Stimulated activated naive CD4-positive, alpha-beta T cell treated with Interleukin-2 at 50 U/mL for 16 hours (primary cell): ENCODE measurements at regions not wholly inside any gene's neighbourhood (a gene's known extent, or its start where the extent isn't known, plus 50 kb on each side); places are given as distances from the start of the nearest gene placed in this dataset.
"Not testable (repeated sequence)": the region's sequence is repeated elsewhere in the genome, so short reads cannot be mapped to it uniquely, and the experiment has no call there.

Experiments
- DNase-seq: peaks from one replicate; lab custom pipeline; 2025; lab: John Stamatoyannopoulos, UW

DNA sequence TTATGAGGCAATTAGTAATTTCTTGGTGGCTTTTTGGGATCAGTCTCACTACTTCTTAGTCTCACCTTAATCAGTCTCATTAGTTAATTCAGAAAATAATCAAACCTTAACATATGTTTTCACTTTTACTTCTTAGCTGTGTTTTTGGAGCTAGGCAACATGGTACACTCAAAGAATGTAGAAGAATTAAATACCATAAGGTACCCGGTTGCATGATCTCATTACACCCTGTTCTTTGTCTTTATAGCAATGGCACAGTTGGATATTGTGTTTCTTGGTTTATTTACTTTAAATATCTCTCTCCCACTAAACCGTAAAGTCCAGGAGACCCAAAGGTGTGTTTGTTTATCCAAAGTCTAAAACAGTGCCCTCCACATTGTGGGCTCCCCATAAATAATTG, 132.3 kb downstream of the TNFSF18 start:
- no peak for DNase-seq

DNA sequence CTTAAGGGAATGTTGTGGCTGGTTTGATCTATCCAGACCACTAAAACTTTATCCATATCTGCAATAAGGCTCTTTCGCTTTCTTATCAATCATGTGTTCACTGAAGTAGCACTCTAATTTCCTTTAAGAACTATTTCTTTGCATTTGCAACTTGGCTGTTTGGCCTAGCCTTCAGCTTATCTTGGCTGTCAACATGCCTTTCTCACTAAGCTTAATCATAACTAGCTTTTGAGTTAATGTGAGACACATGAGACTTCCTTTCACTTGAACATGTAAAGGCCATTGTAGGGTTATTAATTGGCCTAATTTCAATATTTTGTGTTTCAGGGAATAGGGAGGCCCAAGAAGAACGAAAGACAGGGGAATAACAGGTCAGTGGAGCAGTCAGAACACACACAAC, 124.7 kb downstream of the TNFSF18 start:
- DNase-seq = no peak

DNA sequence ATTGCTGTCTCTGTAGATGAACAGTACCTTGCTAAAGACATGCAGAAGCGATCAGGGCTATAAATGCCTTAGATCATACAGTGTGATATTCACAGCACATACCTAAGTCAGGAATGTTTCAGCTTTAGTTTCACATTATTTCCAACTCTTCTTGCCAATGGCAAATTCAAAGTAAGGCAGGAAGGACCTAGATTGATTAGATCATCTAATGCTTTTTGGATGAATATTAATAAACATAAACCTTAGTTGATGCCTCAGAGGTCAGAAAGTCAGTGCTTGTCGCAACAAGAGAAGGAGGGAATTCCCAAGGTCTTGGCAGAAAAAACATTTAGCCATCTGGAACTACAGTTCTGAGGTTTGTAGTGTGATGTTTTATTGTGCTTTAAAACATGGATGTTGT, 122.3 kb downstream of the TNFSF18 start:
- DNase-seq = no peak

DNA sequence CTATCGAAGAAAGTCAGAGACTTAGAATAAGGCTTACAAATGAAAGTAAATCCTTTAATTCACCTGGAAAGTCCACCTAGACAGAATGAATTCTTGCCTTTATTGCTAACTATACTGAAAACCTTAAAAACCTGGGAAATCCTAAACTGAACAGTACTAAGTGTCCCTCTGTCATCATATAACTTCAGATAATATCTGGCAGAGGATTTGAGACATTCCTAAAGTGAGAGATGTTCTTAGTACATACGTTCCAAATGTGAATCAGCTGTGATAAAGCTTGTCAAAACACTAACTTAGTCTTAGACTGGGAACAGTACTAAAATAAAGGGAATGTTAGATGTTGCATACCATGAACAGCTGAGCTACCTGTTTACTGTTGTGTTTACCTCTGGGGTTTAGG, 121.7 kb downstream of the TNFSF18 start:
- DNase-seq = no peak

DNA sequence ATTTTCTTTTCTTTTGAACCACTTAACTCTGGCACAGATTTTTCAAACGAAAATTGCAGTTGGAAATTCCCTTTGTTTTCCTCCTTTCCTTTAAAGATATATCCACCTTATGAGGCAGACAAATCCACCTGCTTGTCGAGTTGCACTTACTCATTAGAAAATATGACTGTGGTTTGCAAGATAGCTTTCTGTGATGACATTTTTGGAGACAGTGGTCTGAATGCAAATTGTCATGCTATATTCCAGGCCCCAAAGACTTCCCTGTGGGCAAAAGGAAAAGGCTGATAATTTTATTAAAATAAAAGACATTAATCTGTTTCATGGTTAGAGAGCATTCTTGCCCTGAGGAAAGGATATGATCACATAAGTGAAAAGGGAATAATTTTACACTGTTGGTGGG, 120.6 kb downstream of the TNFSF18 start:
- no peak for DNase-seq

DNA sequence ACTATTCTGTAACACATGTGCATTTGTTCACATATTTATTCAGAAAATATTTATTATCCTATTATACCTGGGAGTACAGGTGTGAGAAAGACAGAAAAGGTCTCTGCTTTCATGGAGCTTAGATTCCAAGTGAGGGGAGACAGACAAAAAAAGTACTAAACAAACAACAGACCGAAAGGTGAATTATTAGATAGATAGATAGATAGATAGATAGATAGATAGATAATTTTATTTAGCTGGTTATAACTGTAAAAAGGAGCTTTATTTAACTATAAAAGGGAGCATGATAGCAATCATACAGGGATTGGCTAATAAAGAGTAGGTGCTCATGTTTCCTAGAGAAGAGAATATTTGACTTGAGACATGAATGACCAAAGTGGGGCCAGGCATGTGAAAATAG, 119.4 kb downstream of the TNFSF18 start:
- no peak for DNase-seq

DNA sequence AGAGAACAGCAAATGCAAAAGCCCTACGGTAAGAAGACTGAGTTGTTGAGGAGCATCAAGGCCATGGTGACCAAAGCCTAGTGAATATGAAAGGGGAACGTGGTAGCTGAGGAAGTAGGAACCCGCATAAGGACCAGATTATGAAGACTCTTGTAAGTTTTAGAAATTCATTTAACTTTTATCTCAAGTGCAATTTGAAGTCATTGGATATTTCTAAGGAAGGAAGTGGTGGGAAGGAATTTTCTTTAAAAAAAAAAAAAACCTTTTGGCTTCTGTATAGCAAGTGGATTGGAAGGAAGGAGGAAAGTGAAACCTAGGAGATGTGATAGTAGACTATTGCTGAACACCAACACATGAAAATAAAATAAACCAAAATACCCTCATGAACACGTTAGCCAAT, 119.0 kb downstream of the TNFSF18 start:
- no peak for DNase-seq

DNA sequence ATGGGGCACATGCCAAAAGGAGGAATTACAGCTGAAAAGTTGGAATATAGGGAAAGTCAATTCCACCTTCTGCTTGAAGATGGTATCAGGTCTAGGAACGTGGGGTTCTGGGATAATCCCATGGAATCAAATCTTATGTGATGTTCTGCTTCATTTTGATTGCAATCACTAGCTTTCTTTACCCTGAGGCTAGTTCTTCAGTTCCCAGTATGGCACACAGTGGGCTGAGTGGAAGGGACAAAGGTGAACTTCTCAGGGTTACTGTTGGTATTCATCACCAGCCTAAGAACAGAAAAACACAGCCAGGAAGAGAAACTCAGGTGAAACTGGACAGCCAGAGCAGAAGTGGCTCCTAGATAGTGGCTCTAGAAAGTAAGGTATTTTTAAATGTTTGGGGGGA, 117.8 kb downstream of the TNFSF18 start:
- no peak for DNase-seq

DNA sequence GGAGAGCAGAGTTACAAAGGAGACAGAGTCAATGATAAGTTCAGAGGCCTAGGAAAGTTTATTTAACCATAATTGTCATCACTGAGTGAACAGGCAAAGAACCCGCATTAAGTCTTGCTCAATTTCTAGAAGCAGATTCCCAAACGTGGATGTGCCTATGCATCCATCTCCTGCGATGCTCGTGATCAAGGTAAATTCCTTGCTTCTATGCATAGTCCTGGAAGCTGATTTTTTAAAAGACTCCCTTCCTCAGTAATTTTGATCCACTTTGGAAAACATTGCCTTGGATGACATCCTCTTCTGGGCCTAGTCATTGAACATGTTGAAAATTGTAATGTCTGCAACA, 116.4 kb downstream of the TNFSF18 start:
- DNase-seq = no peak

DNA sequence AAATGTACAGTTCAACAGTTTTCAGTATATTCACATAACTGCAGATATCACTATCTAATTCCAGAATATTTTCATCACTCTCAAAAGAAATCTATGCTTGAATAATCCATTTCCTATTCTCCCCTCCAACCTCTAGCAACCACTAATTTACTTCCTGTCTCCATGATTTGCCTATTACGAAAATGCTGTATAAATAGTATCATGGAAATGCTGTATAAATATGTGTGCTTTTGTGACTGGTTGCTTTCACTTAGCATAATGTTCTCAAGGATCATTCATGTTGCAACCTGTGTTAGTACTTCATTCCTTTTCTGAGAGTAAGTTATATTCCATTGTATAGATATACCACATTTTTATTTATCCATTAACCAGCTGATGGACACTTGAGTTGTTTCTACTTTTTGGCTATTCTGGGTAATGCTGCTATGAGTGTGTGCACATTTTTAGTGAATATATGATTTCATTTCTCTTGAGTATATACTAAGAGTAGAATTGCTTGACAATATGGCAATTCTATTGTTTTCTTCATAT, 115.6 kb downstream of the TNFSF18 start:
- DNase-seq = no peak

DNA sequence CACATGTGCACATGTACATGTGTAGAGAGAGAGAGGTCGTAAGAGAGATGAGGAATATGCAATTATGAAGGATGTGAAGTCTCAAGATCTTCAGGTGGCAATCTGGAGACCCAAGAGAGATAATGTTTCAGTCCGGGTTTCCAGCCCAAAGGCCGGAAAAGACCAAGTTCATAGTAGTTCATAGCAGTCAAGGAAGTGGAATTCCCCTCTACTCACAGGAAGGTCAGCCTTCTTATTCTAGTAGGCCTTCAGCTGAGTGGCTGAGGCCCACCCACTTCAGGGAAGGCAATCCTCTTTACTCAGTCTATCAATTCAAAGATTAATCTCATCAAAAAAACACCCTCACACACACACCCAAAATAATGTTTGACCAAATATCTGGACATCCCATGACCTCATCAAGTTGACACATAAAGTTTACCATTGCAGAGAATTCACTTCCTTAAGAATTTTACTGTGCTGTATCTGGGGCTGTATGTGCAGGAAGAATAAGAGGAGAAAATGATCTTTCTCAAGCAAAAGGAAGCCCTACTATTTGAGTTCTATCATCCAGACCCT, 114.6 kb downstream of the TNFSF18 start:
- no peak for DNase-seq

DNA sequence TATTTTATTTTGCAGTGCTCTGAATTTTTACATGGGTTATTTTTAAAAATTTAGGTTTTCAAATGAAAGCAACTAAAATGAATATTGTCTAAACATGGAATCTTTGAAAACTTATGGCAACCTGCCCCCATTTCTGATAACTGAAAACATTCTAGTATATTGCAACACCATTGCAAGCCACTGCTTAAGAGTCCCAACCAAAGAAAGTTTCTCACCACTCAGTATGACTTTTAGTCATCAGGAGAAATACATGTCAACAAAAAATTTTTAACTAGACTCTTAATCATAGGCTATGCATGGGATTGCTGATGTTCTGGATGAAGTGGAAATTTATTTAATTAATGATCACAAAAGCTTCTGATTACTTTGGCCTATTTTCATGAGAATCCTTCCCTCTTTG, 112.1 kb downstream of the TNFSF18 start:
- no peak for DNase-seq

DNA sequence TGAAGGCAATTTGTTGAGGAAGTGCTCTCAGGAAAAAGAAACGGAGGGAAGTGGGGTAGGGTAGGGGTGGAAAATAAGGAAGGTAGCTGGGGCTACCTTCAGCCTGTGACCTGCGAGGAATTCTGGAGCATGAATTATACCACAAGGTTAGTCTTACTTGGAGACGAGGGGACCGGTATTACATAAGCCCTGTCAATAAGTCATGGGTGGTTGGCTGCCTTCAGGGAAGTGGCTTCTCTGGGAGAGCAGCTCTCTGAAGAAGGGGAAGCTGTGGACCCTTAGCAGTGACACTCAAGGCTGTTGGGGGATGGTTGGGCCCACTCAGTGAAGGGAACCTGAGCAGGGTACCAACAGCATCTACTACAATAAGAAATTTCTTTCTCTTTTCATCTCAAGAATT, 111.3 kb downstream of the TNFSF18 start:
- no peak for DNase-seq

DNA sequence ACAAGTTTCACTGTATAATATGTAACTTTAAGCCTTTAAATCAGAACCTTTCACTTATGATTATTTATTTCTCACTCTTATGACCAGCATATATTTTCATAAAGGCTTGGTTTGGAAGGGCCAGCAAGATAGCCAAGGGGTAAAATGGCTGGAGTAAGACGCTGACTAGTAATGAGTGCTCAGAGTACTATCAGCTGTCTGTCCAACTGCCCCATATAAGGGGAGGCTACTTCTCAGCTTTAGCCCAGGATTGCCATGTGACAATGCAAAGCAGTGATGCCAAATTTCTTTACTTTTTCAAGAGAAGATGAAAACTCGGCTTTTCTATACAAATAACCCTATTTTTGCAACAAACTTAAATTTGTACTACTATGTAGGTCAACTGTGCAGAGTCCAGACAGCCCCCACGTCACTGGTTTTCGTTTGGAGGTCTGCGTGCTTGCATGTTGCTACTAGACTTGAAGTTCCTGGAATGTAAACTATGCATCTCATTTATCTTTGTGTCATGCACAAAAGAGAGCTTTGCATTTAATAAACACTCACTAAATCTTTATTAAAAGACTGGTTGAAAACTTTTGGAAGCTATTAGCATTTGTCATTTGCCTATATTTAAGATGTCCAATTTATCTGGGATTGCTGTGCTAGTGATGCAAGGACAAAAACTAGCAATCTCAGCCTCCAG, 110.4 kb downstream of the TNFSF18 start:
- DNase-seq = no peak

DNA sequence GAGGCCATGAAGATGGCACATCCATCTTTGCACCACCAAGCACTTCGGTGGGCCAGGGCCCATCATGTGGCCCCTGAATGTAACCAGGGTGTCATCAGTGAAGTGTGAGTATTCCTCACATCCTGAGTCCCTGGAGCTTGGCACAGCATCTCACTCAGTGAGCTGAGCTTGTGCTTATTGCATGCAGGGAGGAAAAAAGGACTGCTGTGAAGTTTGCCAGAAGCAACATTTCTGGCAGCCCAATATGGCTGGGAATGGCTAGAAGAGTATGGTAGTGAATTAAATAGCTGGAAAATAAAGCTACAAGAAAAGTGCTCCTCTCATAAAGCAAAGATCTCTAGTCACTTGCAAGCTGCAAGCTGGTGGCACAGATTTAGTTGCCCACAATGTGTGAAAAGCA, 109.3 kb downstream of the TNFSF18 start:
- no peak for DNase-seq

DNA sequence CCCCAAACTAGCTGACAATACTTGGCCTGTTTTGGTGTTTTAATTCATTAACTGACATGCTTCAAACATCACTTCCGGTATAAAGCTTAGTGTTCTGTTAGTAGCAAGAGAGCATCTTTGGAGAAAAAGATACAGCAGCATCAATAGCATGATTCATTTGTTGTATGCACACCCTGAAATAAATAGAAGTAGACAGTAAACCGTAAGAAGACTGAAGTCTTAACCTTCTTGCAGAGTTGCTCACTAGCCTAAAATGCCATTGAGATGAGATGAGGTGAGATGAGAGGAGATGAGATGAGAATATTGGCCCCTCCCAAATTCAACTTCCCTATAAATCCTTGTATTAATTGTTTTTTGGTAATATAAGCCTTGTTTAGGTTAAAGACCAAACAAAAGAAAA, 108.8 kb downstream of the TNFSF18 start:
- no peak for DNase-seq

DNA sequence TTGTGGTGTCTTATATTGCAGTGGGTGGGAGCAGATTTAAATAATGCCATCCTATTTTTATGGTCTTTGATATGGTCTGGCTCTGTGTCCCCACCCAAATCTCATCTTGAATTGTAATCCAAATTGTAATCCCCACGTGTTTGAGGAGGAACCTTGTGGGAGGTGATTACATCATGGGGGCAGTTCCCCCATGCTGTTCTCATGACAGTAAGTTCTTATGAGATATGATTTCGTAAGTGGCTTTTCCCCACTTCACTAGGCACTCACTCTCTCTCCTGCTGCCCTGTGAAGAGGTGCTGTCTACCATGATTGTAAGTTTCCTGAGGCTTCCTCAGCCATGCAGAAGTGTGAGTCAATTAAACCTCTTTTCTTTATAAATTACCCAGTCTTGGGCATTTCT, 107.6 kb downstream of the TNFSF18 start:
- not testable (repeated sequence) for DNase-seq

DNA sequence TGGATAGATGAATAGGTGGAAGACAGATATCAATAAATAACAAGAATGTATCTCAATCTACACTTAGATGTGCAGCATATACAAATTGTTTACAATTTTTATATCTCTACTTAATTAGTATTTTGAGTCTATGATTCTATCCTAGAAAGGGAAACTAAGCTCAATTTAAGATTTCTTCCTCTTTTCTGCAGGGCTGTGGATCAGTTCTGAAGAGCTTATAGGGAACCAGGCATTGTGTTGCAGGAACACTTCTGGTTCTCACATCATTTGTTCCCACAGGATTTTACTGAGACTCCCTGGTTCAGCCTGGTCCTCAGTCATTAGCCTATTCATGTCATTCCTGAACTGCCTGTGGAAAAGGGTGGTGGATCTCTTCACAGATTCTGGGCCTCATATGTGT, 105.8 kb downstream of the TNFSF18 start:
- no peak for DNase-seq

DNA sequence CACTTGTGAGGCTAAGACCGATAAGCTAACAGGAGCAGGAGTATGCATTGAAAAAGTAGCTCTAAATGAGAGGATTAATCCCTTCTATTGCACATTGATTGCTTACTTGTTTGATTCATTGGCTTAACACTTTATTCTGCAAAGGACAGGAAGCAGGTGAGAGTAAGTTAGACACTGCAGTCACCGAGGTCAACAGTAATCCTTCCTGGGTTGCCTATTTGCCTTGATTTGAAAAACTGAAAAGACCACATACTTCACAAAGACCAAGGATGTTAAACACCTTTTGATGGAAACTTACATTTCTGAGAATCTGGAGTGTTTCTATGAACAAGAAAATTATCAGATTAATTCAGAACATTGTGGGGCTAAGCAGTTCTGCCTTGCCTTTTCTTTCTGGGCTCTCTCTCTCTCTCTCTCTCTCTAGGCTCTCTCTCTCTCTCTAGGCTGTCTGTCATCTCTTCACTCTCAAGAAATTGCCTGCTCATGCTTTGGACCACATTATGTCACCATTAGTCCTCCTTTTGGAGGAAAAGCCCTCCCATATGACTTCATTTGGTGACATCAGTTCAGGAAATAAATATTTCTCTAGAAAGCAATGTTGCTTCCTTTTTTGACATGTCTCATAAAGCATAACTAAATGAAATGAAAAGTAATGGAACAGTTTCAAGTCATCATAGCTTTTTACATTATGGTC, 103.8 kb downstream of the TNFSF18 start:
- no peak for DNase-seq

DNA sequence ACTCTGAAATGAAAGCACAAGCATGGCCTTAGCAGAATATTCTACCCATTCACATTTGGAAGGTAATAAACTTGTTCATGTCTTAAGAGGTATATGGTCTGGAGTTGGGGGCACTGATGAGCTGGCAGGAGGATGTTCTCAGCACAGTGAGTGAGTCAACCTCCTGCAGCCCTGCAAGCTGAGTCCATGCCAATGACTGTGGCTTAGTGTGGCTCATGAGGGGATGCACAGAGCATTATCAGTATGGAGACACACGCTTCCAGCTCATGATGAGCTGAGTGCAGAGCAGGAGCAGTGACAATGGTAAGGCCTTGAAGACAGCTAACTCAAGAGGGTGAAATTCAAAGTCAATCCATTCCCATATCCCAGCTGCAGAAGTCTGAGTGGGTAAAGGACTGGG, 102.3 kb downstream of the TNFSF18 start:
- no peak for DNase-seq

DNA sequence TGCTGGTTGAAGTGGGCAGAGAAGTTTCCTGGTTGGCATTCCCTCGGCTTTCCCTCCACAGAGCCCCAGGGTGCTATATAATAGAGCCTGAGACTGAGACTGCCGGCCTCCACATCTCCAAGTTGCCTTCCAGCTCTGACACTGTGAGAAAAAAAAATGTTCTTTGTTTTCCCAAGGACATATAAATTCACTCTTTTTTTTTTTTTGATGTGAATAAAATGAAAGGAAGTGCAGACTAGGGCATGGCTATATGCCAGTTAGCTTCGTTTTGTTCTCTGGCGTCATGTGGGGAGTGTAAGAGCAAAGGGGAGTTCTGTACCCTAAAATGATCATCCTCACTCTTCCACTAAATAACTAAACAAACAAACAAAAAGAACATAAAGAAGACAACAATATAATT, 101.6 kb downstream of the TNFSF18 start:
- DNase-seq = no peak

DNA sequence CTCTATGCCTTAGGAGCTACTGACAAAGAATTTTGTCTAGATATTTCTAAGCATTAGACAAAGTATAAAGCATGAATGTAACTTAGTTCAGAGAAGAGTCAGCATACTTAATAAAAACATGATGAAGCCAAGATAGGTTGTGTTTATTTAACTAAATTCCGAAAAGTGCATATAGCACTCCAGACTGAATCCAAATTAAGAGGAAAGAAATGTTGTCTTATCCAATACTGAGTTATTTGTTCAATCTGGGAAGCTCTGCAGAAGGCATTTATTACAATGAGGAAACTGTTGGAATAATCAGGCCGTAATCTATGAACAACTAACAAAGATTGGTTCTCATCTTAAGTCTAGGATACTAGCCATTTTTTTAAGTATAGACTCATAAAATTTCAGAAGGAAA, 100.2 kb downstream of the TNFSF18 start:
- DNase-seq = no peak

DNA sequence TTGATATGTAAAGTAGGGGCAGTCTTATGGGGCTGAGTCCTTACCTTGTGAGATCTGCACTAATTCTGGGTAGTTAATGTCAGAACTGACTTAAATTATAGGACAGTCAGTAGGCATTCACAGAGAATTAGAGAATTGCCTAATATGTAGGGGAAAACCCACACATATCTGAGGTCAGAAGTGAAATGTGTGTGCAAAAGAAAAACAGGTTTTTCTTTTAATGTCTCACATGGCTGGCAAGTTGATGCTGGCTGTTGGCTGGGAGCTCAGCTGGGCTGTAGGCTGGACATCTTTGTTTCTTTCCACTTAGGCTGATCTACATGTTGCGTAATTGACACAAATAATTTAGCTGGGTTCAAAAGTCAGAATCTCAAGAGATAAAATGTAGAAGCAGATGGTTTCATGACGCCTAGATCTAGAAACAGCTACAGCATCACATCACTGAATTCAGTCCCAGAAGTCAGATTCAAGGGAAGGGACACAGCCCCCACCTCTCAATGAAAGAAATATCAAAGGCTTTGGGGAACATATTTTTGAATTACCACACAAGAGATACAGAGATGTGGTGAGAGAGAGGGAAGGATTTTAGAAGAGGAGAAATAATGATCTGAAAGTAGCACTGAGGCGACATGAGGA, 98.9 kb downstream of the TNFSF18 start:
- DNase-seq = no peak
